HUES48 (cell line): ENCODE measurements at regions not wholly inside any gene's neighbourhood (a gene's known extent, or its start where the extent isn't known, plus 50 kb on each side); places are given as distances from the start of the nearest gene placed in this dataset.

ENCODE experiments used
- H3K27ac ChIP-seq: one replicate; pipeline ENCODE4 v1.7.0; 2013; ENCODE audit warnings: low read depth, low read length, inconsistent platforms
- H3K27me3 ChIP-seq: 2 replicates; pipeline ENCODE4 v1.6.1; 2013; ENCODE audit warnings: mild to moderate bottlenecking, low read length; ENCODE audit not compliant: control insufficient read depth, insufficient read depth
- H3K36me3 ChIP-seq: 2 replicates; pipeline ENCODE4 v1.6.1; 2013; ENCODE audit warnings: low read length; ENCODE audit not compliant: control insufficient read depth, insufficient read depth
- H3K4me1 ChIP-seq: 2 replicates; pipeline ENCODE4 v1.6.1; 2013; ENCODE audit warnings: mild to moderate bottlenecking, low read length; ENCODE audit not compliant: control insufficient read depth, insufficient read depth
- H3K4me3 ChIP-seq: 2 replicates; pipeline ENCODE4 v1.5.1; 2013; ENCODE audit warnings: mild to moderate bottlenecking, low read depth, low read length
- H3K9ac ChIP-seq: 2 replicates; pipeline ENCODE4 v1.6.1; 2013; ENCODE audit warnings: mild to moderate bottlenecking, low read depth, low read length, moderate library complexity
- H3K9me3 ChIP-seq: 2 replicates; pipeline ENCODE4 v1.6.1; 2013; ENCODE audit warnings: low read length; ENCODE audit not compliant: control insufficient read depth, insufficient read depth

DNA sequence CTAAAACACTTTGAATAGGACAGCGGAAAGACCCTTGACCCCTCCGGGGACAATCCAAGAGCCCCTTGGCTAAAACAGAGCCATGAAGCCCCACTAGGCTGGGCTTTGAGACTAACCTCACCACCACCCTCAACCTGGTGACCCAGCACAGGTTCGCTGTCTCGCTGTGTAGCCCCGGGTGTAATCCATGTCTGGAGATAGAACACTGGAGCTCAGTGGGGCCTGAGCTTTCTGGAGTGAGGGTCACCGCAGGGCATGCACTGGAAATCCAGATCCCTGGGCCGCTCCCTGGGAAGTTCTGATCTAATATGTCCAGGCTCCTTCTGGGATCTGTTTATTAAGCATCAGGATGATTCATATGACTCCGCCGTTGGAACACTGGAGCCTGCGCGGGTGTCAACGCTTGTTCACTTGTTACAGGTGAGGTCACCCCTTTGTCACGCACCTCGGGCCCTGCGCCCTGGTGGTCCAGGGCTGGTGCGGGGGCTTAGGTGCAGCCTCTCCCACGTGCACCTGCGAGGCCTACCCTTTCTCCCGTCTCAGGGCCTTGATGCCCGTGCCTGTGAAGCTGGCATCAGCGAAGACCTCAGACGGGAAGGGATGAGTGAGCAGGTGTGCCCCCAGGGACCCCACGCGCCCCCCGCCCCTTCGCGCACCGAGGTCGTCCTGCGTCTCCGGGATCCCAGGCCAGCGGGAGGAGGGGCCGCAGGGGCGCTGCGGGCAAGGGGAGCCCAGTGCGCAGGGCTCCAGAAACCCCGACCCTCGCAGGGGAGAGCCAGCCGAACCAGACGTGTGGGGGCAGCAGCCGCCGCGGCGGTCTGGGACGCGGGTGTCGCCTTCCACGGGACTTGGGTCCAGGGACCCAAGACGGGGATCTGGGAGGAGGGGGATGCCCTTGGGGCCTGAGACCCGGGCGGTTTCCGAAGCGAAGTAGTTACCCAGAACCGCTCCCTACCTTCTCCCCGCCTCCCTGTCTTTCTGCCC lies 224.1 kb upstream of the FOXF1 start:
- Histone ChIP-seq H3K4me1 (peaks cover 48% of the 10 kb centered on the region), H3K9me3 (no peaks in the 10 kb centered on the region), H3K27ac (no peak overlapping the region), H3K4me3 (peak overlapping the region; percentile 66), H3K36me3 (no peaks in the 10 kb centered on the region), H3K9ac (no peak overlapping the region), H3K27me3 (peaks cover 99% of the 10 kb centered on the region)

DNA sequence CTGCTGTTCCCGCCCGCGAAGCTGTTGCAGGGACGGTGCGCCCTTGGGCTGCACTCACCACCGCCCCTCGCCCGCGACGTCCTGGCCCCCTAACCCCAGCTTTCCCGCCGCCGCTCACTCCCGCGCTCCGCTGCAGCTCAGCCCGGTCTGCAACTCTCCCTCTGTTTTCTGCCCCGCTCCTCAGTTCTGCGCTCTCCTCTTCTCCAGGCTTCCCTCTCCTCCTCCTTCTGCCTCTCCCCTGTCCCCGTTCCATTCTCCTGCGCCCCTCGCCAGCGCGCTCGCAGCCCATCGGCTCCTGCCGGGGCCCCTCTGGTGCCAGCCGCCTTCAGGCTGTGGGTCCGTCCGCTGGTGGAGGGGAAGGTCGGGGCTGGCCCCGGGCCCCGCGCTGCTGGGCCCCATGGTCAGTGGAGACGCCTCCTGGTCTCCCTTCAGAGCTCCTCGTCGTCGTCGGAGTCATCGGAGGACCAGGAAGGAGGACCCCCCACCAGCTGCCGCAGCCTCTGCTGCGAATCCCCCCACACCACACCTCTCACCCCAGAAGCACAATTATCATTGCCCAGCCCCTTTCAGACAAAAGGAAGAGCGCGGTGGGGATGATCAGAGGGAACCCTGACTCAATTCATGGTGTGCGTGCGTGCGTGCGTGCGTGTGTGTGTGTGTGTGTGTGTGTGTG lies 223.2 kb upstream of the FOXF1 start:
- Histone ChIP-seq H3K27me3 (peaks cover 99% of the 10 kb centered on the region), H3K4me3 (peak overlapping the region; percentile 66)

DNA sequence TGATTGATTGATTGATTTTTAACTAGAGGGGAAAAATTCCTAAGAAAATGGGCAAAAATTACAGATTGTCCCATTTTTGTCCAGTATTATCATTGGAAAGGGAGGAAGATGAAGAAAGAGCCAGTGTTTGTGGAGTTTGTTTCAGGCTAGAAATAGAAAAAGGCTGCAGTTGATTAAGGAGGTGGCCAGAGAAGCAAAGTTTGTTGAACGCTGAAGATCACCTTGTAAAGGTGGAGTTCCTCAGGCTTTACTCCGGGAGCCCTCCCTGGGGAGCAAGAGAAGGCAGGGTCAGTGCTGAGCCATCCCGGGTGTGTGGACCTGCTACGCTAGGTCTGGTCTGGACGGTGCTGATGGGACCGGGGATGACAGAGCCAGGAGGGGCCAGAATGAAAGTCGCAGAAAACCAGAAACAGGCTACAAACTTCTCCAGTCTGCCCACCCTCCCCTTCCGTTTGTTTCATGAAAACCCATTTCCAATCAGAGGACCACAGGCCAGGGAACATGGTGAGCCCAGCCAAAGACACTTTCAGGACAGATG lies 222.6 kb upstream of the FOXF1 start:
- H3K9ac ChIP-seq: no peak overlapping the region
- H3K27me3 ChIP-seq: peaks cover 98% of the 10 kb centered on the region

More for the DNA sequence above, 223.2 kb upstream of the FOXF1 start:
- Histone ChIP-seq H3K9ac (no peak overlapping the region), H3K4me1 (peaks cover 46% of the 10 kb centered on the region), H3K27ac (no peak overlapping the region), H3K9me3 (no peaks in the 10 kb centered on the region), H3K36me3 (no peaks in the 10 kb centered on the region)

DNA sequence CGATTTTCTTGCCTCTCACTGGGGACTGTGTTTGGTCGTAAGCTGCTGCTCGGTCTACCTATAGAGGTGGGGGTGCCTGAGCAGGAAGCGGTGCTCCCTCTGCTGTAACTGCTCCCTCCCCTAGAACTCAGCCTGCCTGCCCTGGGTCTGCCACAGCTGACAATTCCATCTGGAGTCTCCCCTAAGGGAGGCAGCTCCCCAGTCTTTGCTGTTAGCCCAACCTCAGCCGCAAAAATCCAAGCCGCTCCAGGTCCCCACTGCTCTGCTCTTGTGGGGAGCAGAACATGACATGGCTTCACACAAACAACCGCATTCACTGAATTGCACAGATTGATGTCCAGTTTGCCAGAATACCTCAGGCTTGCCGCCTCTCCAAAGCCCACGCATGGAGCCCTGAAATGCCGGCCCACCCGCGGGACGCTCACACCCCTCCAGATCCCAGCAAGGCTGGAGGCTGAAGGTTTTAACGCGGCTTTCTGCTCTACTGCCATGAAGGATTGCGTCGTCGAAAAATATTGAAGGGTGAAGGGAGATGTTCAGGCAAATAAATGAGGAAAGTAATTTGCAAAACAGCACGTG lies 221.5 kb upstream of the FOXF1 start:
- no peak overlapping the region for H3K27ac ChIP-seq
- no peaks in the 10 kb centered on the region for H3K9me3 ChIP-seq
- H3K36me3 ChIP-seq: no peaks in the 10 kb centered on the region
- H3K27me3 ChIP-seq: peaks cover 93% of the 10 kb centered on the region
- H3K4me3 ChIP-seq: 0 out of 2 replicates have a peak overlapping the region, but pooled peaks have one; percentile 21
- H3K4me1 ChIP-seq: peaks cover 41% of the 10 kb centered on the region
- H3K9ac ChIP-seq: no peak overlapping the region

More for the DNA sequence above, 222.6 kb upstream of the FOXF1 start:
- Histone ChIP-seq H3K4me3 (peak overlapping the region; percentile 66; the same call in 1 of the 2 replicates), H3K27ac (no peak overlapping the region), H3K36me3 (no peaks in the 10 kb centered on the region), H3K9me3 (no peaks in the 10 kb centered on the region), H3K4me1 (peaks cover 41% of the 10 kb centered on the region)

DNA sequence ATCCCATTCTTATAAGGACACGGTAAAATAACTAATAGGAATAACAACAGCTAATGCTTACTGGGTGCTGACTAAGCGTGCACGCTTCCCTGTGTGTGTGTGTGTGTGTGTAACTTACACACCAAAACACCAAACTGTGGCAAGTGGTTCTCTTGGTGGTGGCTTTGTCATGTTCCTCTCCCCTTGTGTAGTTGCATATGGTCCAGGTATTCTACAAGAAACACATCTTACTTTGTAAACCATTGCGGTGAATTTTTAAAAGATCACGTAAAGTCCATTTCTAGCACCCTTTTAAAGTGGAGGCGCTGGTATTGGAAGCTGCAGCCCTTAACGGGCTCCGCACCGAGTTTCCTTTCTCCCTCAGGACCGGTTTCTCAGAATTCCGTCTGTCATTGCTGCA lies 221.0 kb upstream of the FOXF1 start:
- Histone ChIP-seq H3K36me3 (no peaks in the 10 kb centered on the region), H3K4me1 (peaks cover 41% of the 10 kb centered on the region), H3K4me3 (0 out of 2 replicates have a peak overlapping the region, but pooled peaks have one; percentile 21), H3K9ac (no peak overlapping the region), H3K27ac (no peak overlapping the region), H3K9me3 (no peaks in the 10 kb centered on the region), H3K27me3 (peaks cover 90% of the 10 kb centered on the region)

DNA sequence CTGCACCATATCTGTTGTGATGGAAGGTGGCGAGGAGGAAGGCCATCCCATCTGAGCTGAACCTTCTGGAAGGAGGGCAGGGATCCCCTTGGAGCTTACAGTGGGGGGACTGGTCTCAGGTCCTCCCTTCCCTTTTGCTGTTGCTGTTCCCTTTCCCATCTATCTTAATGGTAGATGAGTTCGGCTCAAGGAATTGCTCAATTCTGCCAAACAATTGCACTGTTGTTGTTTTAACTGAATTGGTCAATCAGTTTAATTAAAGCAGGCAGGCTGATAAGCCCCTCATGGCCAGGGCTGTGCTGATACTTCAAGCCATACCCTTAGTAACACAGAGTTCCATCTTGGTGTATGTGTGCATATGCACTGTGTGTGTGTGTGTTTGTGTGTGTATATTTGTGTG lies 220.4 kb upstream of the FOXF1 start:
- H3K4me3 ChIP-seq: no peak overlapping the region
- H3K4me1 ChIP-seq: peaks cover 39% of the 10 kb centered on the region
- H3K9me3 ChIP-seq: no peaks in the 10 kb centered on the region
- H3K36me3 ChIP-seq: no peaks in the 10 kb centered on the region
- peaks cover 84% of the 10 kb centered on the region for H3K27me3 ChIP-seq
- no peak overlapping the region for H3K9ac ChIP-seq
- H3K27ac ChIP-seq: no peak overlapping the region

DNA sequence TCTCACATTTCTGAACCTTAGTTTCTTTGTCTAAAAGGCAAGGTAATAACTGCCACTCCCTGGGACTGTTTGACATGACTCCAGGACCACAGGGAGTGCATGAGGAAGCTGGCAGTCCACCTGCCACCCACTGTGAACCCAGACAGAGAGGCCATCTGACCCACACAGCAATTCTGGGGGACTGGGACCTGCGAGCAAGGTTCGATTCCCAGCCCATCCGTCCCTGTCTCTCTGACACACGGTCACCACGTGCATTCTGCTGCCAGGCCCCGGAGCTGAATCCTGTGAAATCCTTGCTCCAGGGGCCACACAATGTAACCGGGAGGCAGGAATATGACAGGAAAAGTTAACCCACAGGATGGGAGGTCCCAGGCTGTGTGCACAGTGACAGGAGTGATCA lies 218.8 kb upstream of the FOXF1 start:
- Histone ChIP-seq H3K36me3 (no peaks in the 10 kb centered on the region), H3K9ac (no peak overlapping the region), H3K9me3 (no peaks in the 10 kb centered on the region), H3K4me1 (peaks cover 25% of the 10 kb centered on the region), H3K27ac (no peak overlapping the region), H3K4me3 (no peak overlapping the region), H3K27me3 (peaks cover 72% of the 10 kb centered on the region)

DNA sequence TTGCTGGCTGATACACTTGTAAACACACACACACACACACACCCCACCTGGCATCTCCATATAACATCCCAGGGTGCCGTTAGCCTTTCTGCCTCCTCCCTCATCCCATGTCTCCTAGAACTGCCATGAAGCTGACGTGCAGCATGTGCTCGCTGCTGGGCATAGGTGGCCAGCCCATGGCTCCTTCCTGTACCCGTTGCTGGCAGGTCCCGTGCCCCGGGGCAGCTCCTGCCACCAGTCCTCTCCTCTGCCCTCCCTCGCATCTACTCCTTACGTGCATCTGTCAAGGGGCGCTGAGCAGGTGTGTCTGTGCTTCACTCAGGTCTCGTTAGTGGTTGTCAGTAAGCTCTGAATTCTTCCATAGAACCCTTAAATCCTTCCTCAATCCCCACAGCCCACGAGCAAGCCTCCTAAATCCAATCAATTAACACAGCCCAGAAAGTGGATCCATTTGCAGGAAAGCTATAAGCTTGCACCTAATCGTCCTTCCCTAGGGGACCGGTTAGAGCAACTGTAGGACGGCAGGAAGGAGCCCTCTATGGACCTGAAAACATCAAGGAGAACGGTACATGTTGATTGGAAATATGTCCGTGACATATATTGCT lies 218.1 kb upstream of the FOXF1 start:
- H3K4me1 ChIP-seq: peaks cover 24% of the 10 kb centered on the region
- H3K27ac ChIP-seq: no peak overlapping the region
- peaks cover 70% of the 10 kb centered on the region for H3K27me3 ChIP-seq
- no peak overlapping the region for H3K4me3 ChIP-seq
- H3K9me3 ChIP-seq: no peaks in the 10 kb centered on the region
- no peak overlapping the region for H3K9ac ChIP-seq
- H3K36me3 ChIP-seq: no peaks in the 10 kb centered on the region

DNA sequence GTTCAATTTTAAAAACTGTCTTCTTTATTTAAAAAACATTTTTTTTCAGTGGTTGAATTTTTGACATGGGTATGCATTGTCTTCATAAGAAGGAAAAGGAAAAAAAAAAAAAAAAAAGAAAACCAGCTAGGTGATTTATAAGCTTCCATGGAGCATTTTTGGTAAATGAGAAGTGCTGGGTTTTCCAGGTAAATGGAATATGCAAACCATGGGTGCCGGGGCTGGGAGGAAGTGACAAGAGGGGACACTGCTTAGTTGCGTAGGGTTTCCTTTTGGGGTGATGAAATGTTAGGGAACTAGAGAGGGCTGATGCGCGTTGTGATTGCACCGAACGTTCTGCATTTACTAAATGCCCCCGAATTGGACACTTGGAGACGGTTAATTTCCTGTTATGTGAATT lies 217.4 kb upstream of the FOXF1 start:
- peaks cover 69% of the 10 kb centered on the region for H3K27me3 ChIP-seq
- peaks cover 17% of the 10 kb centered on the region for H3K4me1 ChIP-seq
- no peak overlapping the region for H3K9ac ChIP-seq
- H3K9me3 ChIP-seq: no peaks in the 10 kb centered on the region
- no peaks in the 10 kb centered on the region for H3K36me3 ChIP-seq
- H3K27ac ChIP-seq: no peak overlapping the region
- no peak overlapping the region for H3K4me3 ChIP-seq

DNA sequence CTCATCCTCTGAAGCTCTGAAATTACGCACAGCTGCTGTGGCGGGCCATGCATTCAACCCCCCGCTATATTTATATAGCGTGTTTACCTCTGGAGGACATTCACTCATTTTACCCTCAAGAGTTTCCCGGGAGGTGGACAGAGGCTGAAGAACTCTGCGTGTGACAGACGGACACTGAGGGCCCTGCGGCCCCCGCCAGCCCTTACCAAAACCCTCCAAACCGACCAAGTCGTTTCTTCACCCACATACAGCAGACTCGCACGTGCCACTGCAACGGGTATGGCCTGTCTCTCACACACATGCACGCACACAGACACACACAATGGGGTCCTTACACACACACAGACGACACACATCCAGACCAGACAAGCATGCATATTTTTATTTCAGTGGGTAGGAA lies 216.4 kb upstream of the FOXF1 start:
- Histone ChIP-seq H3K27ac (no peak overlapping the region), H3K9ac (no peak overlapping the region), H3K4me3 (no peak overlapping the region), H3K36me3 (no peaks in the 10 kb centered on the region), H3K27me3 (peaks cover 60% of the 10 kb centered on the region), H3K4me1 (peaks cover 13% of the 10 kb centered on the region), H3K9me3 (no peaks in the 10 kb centered on the region)
